Stimulated activated CD8-positive, alpha-beta memory T cell treated with anti-CD3 and anti-CD28 coated beads, Interleukin-4, amount 100 ng/mL, for 48 hours (primary cell): ENCODE measurements at regions not wholly inside any gene's neighbourhood (a gene's known extent, or its start where the extent isn't known, plus 50 kb on each side); places are given as distances from the start of the nearest gene placed in this dataset.

Experiments used
- DNase-seq: peaks from one replicate; pipeline ENCODE4 v3.0.0-alpha.2; 2020

DNA sequence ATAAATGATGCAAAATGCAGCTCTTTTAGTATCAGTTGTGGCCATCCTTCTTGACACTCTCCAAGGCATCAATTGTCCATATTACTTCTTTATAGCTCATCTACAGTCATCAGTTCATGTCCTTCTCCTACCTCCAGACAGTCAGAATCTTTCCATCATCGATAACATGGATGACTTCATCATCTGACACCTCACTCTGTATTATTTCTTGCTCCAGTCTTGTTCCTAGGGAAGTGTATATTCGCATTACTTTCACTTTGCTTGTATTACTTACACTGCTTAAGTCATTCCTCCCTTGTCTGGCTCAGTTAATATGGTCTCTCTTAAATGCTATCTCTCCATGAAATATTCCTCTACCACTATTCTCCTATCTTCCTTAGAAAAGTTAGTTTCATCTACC is 999.1 kb upstream of the SLC10A2 start:
- DNase-seq, result no peak

DNA sequence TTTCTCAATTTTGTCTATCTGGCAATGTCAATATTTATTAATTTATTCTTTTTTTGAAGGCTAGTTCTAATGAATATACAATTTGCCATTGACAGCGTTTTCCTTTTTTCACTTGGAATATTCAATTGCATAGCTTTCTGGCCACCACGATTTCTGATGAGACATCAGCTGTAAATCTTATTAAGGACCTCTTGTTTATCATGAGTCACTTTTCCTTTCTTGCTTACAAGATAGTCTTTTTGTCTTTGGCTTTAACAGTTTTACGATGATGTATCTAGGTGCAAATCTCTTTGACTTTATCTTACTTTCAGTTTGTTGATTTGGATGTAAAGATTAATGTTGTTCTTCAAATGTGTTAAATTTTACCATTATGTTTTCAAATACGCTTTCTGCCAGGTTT is 991.6 kb upstream of the SLC10A2 start:
- no peak for DNase-seq

DNA sequence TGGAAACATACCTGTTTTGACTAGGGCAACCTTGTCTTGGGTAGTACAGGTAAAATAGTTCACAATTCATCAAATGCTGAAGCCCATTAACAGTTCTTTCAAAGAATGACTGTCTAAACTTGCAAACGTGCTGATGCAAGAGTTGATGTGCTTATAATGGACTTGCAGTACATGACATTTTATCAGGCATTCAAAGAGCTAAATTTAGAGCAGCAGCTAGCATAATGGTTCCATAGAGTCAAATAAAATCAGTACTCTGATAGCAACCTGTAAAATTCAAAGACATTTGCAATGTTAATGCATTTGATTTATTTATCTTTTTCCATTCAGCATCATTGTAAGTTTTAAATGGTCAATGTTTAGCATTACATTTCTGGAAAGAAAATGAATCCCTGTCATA is 979.7 kb upstream of the SLC10A2 start:
- DNase-seq, result no peak

DNA sequence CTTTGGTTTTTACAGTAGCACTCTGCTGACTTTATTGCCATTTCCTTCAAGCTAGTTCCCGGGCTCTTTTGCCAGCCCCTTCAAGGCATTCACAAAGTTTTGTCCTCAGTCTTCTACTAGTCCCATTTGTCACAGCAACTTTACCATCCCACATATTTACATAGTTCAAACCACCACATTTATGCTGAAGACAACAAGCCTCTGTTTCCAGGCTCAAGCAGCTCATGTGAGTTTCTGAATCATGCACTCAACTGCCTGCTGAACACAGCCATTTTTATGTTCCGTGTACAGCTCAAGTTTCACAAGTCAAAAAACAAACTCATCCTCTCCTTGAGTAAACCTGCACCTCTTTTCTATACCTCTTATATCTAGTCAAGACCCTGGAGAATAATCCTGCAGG is 977.0 kb upstream of the SLC10A2 start:
- DNase-seq, result no peak

DNA sequence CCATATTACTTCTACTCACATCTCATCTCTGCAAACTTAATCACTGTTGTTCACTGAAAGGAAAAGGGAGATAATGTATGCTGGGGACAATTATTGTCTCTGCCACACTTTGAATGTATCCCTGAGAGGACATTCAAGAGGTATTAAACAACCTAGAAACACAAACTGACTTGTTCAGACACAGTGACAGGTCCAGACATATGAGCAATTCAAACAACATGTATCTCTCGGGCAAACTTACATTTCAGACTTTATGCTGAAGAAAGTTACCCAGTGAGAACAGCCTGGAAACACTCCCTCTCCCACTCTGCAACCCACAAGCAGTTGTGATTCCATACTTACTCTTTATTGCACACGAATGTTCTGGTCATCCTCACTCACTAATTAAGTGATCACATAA is 968.7 kb upstream of the SLC10A2 start:
- no peak for DNase-seq

DNA sequence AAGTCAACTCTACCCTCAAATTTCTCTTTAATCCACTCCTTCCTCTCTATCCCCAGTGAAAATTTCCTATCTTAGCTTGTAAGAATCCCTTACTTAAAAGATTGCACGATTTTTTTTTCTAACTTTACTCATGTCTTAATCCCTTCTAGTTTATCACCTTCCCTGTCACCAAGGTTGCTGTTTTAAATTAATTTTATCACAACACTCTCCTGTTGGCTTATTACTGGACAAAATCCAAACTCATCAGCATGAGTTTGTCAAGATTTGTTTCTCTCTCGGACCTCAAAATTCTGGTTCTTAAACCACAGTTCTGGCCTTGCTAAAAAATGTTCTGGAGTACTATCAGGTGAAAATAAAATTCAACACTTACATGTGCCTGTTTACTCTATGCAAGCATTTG is 959.1 kb upstream of the SLC10A2 start:
- no peak for DNase-seq

DNA sequence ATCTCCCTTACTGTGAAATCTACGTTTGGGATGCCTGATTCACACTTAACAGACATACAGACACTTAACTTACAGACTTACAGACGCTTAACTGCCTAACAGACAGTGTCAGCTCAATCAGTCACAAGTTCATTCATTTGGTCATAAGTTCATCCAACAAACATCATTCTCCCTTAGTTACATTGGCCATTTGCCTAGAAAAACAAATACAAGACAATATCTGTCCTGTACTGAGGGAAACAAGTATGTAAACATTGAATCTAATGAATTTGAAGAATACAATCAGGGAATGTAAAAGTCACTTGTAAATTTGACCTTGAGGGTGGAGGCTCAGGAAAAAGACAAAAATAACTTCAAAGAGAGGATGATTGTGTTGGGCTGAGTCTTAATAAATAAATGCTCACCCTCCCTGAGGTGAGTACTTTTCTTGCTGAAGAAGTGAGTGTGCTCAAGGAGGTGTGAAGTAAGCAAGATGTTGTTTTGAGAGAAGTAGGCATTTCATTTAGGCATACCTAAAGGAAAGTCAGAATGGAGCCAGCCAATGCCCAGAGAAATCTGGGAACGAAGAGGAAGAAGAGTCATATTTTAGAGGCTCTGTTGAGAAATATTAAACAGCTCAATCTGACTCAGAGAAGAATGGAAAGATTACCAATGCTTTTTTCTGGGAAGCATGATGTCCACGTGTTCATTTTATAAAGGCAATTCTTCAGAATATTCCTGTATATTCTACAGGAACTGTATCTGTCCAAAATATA is 958.4 kb upstream of the SLC10A2 start:
- no peak for DNase-seq

DNA sequence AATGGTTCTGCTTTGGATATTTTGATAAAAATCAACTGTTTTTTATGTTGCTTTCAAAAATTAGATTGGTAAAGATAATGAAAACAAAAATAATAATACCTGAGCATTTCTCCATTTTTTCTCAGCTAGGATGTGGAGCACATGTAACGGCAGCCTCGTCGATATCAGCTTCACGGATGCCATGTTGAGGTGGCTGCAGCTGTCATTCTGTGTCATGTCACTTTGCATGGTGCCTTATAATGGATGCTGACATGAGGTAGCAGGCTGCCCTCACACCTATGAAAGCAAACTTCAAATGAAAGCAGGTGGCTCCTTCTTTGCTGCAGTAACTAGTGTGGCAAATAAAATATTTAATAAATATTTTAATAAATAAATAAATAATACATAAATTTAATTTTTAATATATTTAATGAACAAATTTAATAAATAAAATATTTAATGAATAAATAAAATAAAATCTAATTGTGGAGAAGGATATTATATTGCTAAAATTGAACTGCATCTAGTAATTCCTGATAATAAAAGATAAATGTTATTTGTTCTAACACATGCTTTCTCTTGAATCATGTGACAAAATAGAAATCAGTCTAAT is 955.7 kb upstream of the SLC10A2 start:
- no peak for DNase-seq

DNA sequence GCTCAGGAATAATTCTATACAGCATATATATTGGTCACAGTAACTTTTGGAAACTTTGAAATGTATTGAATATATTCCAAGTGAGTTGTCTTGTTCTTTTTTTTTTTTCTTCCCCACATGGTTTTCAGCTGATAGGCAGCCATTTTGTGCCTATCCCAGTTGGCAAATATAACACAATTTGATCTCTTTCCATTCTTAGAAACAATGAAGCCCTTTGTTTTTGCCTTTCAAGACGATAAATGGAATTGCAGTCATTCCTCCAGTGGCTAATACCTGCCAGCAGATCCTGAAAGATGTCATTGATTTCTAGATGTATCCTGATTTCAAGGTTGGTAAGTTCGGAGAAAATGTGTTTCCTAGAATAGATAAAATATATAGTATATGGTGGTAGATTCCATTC is 951.1 kb upstream of the SLC10A2 start:
- DNase-seq, result no peak

DNA sequence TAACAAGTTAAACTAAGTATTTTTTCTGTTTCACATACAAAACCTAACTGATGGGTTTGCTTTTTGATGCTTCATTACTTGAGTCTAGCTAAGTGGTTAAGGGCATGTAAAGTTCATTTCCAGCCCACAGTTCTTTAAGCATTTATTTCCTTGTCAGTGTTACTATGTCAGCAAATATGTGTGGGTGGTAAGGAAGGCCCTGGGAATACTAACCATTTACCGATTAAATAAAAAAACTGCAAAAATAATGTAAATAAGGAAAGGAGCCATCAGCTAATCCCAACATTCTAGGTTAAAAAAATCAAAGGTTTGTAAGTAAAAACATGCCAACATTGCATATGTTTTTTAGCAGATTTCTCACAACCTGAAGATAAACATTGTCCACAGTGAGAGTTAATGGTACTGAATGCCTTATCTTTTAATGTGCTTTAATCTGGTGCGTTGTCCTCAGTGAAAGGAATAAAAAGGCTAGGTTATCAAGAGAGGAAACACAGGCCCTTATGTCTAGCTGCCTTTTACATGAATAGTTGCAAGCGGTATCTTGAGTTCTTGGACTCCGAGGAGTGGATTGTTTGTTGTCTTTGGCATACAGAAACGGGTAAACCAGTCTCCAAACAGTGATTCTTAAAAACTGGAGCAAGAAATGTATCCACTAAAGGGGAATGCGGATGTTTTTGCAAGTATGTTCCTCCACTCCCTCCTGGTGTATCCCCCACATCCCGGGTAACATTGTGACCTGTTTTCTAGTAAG is 949.6 kb upstream of the SLC10A2 start:
- no peak for DNase-seq

DNA sequence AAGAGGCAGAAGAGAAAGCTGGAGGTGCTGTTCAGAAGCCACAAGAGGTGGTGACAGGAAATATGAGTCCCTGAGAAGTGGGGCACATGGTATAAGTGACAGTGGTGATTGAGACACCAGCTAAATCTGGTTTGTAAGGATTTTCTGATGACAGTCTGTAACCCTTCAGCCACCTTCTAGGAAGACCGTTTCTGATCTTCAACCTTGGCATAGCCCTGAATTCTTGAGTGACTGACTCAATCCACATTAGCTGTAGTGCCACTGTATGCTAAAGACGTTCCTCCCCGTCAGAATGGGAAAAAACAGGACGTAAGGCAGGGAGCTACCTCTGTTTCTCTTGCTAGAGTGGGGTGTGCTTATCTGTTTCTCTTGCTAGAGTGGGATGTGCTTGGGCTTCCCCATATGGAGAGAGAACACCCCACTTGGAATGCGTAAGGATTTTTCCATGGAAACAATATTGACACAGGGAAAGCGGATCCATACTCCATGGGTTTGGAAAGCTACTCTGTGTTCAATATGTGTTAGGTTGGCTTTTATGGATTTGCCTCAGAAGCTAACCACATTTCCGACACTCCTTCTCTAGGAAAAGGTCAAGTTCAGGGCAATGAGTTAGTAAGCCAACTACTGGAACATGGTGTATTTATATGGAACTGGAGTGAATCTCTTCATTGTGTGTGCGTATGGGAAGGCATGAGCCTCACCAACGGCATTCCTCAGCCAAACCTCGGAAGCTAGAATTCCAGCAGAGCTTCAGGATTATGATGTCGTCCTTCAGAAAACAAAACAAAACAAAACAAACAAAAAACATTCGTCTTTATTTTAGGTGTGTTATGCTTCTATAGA is 948.8 kb upstream of the SLC10A2 start:
- DNase-seq, result no peak

DNA sequence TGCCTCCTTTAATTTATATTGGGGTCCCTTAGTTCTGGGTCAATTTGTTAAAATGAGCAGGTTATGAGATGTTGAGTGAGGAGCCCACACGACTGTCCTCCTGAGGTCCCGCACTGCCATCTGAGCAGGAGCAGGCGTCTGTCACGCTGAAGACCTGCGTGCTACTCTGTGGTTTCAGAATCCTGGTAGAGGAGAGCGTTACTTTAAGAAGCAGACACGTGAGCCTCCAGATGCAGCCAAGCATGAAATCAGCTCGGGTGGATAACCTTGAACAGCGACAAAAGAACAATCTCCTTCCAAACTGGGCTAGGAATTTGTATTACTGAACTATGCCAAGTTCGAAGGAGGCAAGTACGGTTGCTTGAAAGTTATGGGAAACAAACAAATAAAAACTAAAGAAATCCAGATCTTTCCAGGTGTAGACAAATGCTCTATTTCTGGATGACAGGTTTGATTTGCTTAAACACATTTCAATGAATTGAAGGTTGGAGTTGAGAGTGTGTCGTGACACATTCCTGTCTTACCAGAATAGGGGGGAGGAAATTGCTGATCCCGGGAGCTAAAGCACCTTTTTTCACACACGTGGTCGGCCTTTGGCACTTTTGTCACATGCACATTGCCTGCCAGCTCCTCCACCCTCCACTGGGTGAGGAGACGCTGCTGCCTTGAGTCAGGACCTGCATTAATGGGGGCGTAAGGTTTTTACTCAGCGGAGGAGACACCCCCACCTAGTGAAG is 945.5 kb upstream of the SLC10A2 start:
- DNase-seq, result no peak

DNA sequence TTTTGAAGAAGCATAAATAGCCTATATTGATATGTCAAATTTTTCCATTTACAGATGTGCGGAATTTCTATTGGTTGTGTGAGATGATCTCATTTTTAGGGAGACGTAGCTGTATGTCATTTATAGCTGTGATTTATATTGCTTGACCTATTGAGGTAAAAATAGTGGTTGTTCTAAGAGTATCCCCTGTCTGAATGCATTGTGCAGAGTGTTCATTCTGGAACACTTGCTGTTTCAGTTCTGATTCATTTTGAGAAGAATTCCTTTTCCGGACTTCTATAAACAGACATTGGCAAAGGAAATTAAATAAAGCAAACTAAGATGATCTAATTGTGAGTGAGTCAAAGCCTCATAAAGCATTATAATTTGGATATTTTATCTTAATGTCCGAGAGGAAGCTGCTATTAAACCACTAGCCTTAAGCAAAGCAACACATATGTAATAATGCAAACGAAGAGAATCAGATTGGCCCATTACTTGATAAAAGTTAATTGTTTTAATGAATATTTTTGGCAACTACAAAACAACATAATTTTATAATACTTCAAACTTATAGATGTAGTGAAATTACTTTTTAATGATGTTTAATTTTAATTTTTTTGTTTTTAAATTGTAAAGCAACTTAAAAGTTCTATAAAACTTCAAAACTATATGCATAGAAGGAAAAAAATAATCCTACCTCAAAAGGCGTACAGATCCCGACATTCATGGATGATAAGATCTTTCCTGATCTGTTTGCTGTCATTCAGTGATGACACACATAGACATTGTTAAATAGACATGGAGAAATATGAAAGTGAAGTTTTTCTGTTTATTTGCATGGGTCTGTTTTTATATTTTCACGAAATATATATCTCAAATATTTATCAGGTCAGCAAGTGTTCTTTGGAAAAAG is 942.6 kb upstream of the SLC10A2 start:
- no peak for DNase-seq

DNA sequence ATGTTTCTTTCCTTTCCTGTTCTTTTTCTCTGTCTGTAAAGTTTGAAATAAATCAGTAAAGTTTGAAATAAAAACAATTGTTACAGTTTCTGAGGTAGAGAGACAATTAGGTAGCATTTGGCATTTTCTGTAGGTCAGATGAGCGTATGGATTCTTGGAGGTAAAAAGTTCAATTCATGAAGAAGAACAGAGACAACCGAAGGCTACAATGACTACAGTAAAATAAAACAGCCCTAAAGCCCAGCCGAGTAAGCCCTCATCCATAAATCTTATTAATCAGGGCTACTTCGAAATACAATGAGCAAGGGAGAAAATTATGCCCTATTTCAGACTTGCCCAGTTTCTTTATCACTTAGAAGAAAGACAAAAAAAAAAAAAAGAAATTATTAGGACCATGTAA is 941.9 kb upstream of the SLC10A2 start:
- no peak for DNase-seq

DNA sequence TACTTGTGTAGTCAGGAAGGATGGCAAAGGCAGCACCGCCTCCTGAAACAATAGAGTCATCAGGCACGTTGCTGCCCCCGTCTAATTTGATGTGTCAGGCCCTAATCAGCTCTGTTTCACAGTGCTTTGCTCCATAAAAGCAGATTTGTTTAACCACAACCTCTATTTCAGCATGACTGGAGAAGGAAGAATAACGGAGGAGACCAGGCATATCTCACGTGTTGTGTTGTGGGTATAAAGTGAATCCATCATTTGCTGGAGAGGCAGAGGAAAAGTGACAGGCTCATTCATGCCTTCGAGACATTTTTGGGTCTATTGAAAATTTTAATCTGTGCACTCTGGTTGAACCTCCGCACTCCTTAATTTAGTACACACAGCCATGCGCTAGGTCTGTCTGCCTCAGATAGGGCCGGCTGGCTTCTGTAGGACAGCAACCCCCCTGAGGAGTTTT is 940.4 kb upstream of the SLC10A2 start:
- no peak for DNase-seq

DNA sequence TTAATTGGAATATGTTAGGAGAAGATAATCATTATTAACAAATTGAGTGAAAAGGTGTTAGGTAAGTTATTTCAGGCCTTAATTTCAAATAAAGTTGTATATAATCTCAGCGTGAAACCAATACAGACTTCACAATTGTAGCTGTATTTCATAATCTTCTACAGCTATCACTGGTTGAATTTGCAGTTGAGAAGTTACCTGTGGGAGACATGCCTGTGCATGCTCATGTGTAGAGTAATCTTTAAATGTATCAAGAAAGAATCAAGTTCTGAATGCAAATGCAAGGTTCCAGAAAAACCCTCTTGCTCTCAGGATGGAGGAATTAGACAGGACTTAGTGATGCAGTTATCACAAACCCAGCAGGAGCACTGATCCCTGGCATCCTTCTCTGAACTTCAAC is 938.4 kb upstream of the SLC10A2 start:
- DNase-seq, result no peak

DNA sequence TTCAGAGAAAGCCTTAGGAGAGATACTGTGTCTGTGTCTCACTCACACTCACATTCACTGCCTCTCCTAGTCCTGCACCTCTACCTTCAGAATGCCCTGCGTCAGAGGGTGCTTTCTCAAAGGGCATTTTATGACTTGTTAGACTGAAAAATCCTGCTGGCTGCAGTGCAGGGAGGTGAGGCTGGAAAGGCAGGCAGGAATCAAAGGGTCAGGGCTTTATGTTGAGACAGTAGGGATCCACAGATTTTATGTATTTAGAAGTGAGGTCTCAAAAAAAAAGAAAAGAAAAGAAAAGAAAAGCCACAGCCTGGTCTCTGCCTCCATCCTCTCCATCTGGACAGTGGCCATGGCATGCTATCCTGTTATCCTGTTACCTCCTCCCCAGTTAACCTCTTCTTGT is 936.0 kb upstream of the SLC10A2 start:
- no peak for DNase-seq

DNA sequence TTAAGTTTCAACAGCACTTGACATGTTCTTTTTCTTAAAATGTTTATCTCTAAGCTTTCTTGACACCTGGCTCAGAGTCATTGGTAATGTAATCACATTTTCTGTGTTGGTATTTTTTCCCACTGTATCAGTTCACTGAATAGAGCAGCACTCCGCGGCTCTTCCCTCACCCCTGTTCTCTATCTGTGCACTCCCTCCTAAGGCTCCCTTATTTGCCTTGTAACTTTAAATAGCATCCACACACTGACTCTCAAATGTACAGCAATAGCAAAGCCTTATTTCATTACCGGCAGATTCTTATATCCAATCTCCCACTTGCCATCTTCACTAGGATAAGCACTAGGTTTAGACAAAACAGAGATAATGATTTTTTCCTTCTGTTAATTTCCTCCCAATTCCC is 935.5 kb upstream of the SLC10A2 start:
- no peak for DNase-seq

DNA sequence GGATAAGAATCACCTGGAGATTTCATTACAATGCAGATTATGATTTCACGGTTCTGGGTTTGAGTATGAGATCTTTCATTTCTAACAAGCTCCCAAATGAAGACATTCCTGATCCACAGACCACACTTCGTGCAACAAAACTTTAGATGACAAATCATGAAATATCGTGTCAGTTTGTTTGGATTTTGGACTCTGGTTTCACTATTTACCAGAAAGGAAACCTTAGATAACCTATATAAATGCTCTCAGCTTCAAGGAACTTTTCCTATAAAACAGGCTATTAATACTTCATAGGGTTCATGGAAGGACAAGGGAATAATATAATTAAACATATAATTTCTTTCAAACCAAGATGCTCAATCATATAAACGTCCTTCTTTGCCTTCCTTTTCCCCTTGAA is 930.5 kb upstream of the SLC10A2 start:
- DNase-seq, result no peak

DNA sequence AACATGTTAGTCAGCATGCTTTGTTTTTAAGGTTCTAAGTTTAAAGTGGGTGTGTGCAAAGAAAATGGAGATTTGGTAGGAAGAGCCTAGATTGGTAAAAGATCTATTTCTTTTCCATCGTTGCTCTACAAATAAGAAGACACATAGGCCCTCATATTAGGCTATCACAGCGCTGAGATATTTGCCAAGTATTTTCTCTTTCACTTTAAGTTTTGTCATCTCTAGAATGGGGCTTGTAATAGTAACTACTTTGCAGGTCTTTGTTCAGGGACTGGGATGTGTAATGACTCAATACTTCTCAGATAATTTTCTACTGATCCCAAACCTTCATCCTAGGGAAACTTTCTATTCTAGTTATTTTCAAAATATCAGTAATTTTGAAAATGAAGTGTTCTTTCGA is 917.7 kb upstream of the SLC10A2 start:
- no peak for DNase-seq

DNA sequence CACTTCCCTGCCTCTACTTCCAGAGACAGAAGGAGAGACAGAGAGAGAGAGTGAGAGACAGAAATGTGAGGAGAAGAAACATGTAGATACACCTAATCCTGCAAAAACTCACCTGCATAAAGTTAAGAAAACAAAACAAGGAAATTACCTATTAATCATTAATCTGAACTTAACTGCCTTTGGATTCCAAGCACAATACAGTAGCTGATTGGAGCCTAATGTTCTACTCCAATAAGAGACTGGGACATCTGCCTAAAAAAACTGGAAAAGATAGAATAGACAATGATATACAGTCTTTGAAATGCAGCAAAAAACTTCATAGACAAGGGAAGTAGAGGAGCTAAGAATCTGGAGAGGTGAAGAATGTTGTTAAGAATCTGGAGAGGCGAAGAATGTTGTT is 910.2 kb upstream of the SLC10A2 start:
- no peak for DNase-seq

DNA sequence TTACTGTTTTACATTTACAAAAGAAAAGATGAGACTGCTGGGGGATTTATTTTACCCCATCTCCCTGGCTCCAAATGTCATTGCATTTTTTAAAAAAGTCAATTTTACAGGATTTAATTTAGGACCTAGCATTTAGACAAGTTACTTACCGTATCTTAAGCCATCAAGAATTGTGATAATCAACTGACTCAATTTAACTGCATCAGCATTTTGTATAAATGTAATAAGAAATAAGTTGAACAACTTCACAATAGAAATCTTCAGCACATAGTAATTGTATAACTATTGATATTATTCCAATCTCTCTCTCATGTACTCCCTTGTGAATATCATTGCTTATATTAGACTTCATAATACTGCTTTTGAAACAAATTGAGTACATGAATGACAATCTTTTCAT is 907.5 kb upstream of the SLC10A2 start:
- no peak for DNase-seq
